ENCODE measurements at regions not wholly inside any gene's neighbourhood (a gene's known extent, or its start where the extent isn't known, plus 50 kb on each side); places are given as distances from the start of the nearest gene placed in this dataset.

GRCh38 chr4:15171725-15172124, 169.4 kb downstream of the CPEB2 start:
- TF ChIP-seq POLR2A (IDR thresholded peaks at IDR 0.05), result no peak
- no peak for TF ChIP-seq CTCF (IDR thresholded peaks at IDR 0.05)
